Activated T-helper 1 cell treated with anti-CD3 and anti-CD28 coated beads, Interleukin-12 subunit alpha, Interleukin-12 subunit beta, Interleukin-2, Interleukin-4 antibody, amounts not matched to agents 30 ng/mL and 10 ng/mL and 1 ng/mL, durations not matched to agents 14 hours and 24 hours and 36 hours (primary cell): ENCODE measurements at regions not wholly inside any gene's neighbourhood (a gene's known extent, or its start where the extent isn't known, plus 50 kb on each side); places are given as distances from the start of the nearest gene placed in this dataset.

Source experiments
- DNase-seq: peaks from one replicate; pipeline ENCODE4 v3.0.0; 2021; ENCODE audit warnings: low spot score
- H3K27ac Mint-ChIP-seq: one replicate; pipeline ENCODE4 v1.8.0; 2021; ENCODE audit warnings: mild to moderate bottlenecking, mixed read lengths
- H3K27me3 Mint-ChIP-seq: one replicate; pipeline ENCODE4 v1.8.0; 2022; ENCODE audit warnings: mild to moderate bottlenecking, moderate library complexity, mixed read lengths; ENCODE audit not compliant: insufficient read depth
- H3K36me3 Mint-ChIP-seq: one replicate; pipeline ENCODE4 v1.8.0; 2021; ENCODE audit warnings: low read depth, mixed read lengths
- H3K4me1 Mint-ChIP-seq: one replicate; pipeline ENCODE4 v1.8.0; 2021; ENCODE audit warnings: low read depth, mixed read lengths
- H3K4me3 Mint-ChIP-seq: one replicate; pipeline ENCODE4 v1.8.0; 2021; ENCODE audit warnings: mild to moderate bottlenecking, moderate library complexity, mixed read lengths
- H3K9me3 Mint-ChIP-seq: one replicate; pipeline ENCODE4 v1.8.0; 2021; ENCODE audit warnings: mixed read lengths
- intact Hi-C: fragments of 100-400 bp; cut with micrococcal nuclease; formaldehyde crosslinking; loops from one replicate; pipeline ENCODE4 v1.15.1; 2024

DNA sequence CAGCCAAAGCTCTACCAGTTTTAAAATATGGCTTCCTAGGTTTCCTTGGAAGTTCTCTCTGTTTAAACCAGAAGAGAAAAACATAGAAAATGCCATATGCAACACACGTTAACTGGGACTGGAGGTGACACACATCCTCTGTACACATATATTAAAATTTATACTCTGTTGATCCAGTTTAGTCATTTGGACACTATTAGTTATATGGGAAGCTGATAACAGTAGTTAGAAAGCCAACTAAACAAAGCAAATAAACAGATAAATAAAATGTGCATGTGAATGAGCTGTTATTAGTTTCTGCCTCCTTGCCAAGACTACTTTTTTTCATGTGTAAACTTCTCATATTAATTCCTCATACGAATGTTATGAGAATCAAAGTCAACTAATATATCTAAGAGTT is 1249.2 kb upstream of the CDH6 start:
- Mint-ChIP-seq H3K27ac (no peak overlapping the region), H3K4me3 (no peak overlapping the region), H3K27me3 (no peaks in the 10 kb centered on the region), H3K9me3 (peaks cover 3% of the 10 kb centered on the region), H3K4me1 (no peaks in the 10 kb centered on the region), H3K36me3 (no peaks in the 10 kb centered on the region)
- DNase-seq = no peak
- intact Hi-C loops = no loop called here

DNA sequence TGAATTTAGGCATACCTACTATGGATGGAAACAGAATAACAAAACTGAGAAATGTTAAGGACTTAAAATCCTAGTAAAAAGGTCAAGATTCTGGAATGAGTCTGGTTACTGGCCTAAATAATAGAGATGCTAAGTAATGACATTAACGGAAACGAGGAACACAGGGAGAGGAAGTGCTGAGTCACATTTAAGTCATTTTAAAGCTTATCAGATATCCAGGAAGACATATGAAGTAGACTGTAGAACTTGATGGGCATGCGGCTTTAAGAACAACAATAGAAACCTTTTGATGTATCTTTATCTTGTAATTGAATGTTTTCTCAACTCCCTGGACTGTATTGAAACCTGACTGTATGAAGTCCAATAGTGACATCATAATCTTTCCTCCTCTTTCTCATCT is 1251.4 kb upstream of the CDH6 start:
- H3K4me3 Mint-ChIP-seq = no peak overlapping the region
- H3K4me1 Mint-ChIP-seq = no peaks in the 10 kb centered on the region
- no peaks in the 10 kb centered on the region for H3K27me3 Mint-ChIP-seq
- no peak overlapping the region for H3K27ac Mint-ChIP-seq
- H3K9me3 Mint-ChIP-seq = peaks cover 3% of the 10 kb centered on the region
- DNase-seq = no peak
- intact Hi-C loops = no loop called here
- H3K36me3 Mint-ChIP-seq = no peaks in the 10 kb centered on the region

DNA sequence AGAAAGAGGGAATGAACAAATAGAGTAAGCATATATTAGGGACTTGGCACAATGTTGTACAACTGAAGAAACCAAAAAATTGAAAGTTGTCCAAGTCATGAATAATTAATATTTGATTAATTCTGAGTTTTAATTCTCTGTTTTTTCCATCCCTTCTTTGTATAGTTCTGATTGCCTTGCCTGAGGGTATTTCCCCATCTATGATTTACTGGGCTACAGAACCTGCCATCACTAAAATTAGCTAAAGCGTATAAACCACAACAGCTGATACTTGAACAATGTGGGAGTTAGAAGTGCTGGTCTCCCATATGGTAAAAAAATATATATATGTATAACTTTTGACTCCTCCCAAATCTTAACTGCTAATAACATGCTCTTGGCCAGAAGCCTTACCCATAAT is 1253.5 kb upstream of the CDH6 start:
- Mint-ChIP-seq H3K4me1 (no peaks in the 10 kb centered on the region), H3K27ac (no peak overlapping the region), H3K36me3 (no peaks in the 10 kb centered on the region), H3K27me3 (no peaks in the 10 kb centered on the region), H3K4me3 (no peak overlapping the region), H3K9me3 (peaks cover 3% of the 10 kb centered on the region)
- DNase-seq = no peak
- intact Hi-C loops = no loop called here

DNA sequence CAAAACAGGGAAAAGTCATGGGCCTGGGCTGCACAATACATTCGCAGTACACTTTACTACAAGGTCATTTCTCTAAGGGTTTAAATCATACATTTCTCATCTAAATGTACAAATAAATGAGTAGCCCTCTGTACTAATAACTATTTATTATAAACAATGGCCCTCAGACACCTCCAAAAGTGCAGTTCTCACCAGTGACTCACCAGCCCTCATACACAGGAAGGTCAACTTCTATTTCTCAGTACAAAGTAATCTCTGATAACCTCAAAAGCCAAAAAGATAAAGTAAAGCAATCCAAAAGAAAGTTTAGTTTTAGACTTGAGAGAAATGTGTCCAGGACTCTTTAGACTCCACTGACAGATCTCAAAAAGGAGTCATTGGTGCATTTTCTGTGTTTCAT is 1258.1 kb upstream of the CDH6 start:
- Mint-ChIP-seq H3K4me3 (no peak overlapping the region), H3K36me3 (no peaks in the 10 kb centered on the region), H3K27ac (no peak overlapping the region), H3K4me1 (no peaks in the 10 kb centered on the region), H3K27me3 (no peaks in the 10 kb centered on the region), H3K9me3 (peaks cover 3% of the 10 kb centered on the region)
- no peak for DNase-seq
- intact Hi-C loops = no loop called here

DNA sequence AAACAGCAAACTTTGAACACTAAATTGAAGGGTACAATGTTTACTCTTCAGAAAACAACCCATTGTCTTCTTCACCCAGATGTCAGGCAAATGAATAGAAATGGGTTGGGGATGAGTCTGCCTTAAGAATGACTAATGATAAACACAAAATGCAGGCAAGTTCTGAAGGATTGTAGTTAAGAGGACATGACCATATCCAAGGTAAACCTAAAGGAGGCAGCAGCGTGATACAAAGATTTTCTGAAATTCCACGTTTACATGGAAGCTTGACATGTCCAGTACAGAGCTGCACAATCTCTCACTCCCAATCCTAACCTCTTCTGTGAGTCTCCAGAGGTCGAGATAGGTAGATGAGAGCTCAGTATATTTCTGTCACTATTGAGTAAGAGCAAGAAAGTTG is 1263.2 kb upstream of the CDH6 start:
- H3K4me3 Mint-ChIP-seq = no peak overlapping the region
- no peaks in the 10 kb centered on the region for H3K36me3 Mint-ChIP-seq
- peaks cover 8% of the 10 kb centered on the region for H3K9me3 Mint-ChIP-seq
- no peak for DNase-seq
- H3K4me1 Mint-ChIP-seq = no peaks in the 10 kb centered on the region
- H3K27ac Mint-ChIP-seq = no peak overlapping the region
- intact Hi-C loops = no loop called here
- no peaks in the 10 kb centered on the region for H3K27me3 Mint-ChIP-seq

DNA sequence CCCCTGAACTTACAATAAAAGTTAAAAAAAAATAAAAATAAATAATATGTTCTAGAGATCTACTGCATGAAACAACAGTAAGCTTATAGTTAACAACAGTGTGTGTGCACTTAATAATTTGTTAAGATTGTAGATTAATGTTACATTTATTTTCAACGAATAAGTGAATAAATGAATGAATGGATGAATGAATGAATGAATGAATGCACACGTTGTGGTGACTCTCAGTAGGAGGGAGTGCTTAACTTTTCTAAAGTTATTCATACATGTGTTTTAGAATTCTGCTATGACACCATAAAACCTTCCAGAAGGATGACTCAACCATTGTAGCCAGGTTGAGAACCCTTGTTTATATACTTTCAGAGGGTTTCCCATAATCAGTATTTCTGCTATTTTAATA is 1269.4 kb upstream of the CDH6 start:
- H3K4me1 Mint-ChIP-seq = no peaks in the 10 kb centered on the region

DNA sequence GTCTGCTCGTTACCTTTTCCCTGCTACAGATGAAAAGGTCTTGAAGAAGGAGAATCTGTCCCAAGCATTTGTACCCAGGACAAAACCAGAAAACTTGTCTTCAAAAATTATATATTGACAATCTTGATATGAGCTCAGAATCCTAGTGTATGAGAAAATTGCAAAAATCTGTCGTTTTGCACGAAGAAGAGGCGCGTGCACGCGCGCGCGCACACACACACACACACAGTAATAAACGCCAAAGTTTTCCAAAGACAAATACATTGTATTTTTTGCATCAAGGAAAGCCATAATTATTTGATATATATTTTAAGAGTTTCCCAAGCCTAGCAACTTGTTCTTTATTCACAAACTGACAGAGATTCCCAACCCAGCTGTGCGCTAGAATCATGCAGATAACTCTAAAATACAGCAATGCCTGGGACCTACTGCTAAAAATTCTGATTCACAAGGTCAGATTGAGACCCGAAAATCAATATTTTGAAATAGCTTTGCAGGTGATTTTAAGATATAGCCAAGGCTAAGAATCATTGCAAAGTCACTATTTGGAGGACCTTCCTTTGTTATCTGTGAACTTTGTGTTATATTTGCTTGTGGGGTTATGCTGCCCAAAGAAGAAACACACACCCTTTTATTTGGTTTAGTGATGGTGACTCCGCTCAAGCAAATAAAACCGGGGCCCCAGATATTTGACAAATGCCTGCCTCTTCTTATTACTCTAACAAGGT is 1287.7 kb upstream of the CDH6 start:
- Mint-ChIP-seq H3K4me3 (no peak overlapping the region), H3K9me3 (peaks cover 8% of the 10 kb centered on the region)
- intact Hi-C loops = no loop called here

More for the DNA sequence above, 1269.4 kb upstream of the CDH6 start:
- intact Hi-C loops = no loop called here
- H3K4me3 Mint-ChIP-seq = no peak overlapping the region
- no peaks in the 10 kb centered on the region for H3K36me3 Mint-ChIP-seq
- no peak overlapping the region for H3K27ac Mint-ChIP-seq
- DNase-seq = no peak
- H3K9me3 Mint-ChIP-seq = peaks cover 8% of the 10 kb centered on the region
- H3K27me3 Mint-ChIP-seq = no peaks in the 10 kb centered on the region

DNA sequence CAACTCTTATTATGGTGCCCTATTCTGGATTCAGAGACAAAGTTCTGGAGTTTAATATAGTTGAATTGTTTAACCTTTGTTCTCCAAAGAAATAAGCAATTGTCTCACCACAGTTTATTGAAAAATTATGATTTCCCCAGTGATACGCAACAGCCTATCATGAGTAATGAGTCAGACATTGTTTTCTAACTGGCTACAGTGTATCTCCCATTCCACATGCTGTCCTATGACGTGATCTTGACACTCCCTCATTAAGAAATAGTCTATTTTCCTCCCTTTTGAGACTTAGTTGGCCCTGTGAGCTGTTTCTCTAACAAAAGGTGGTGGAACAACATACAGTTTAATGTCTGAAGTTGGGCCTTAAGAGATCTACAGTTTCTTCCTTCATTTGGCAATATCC is 1290.6 kb upstream of the CDH6 start:
- H3K27me3 Mint-ChIP-seq = no peaks in the 10 kb centered on the region
- intact Hi-C loops = no loop called here
- peaks cover 10% of the 10 kb centered on the region for H3K9me3 Mint-ChIP-seq
- H3K36me3 Mint-ChIP-seq = no peaks in the 10 kb centered on the region
- no peak overlapping the region for H3K27ac Mint-ChIP-seq
- H3K4me3 Mint-ChIP-seq = no peak overlapping the region
- no peaks in the 10 kb centered on the region for H3K4me1 Mint-ChIP-seq
- DNase-seq = no peak

More for the DNA sequence above, 1287.7 kb upstream of the CDH6 start:
- no peak overlapping the region for H3K27ac Mint-ChIP-seq
- DNase-seq = no peak
- H3K36me3 Mint-ChIP-seq = no peaks in the 10 kb centered on the region
- no peaks in the 10 kb centered on the region for H3K4me1 Mint-ChIP-seq
- H3K27me3 Mint-ChIP-seq = no peaks in the 10 kb centered on the region

DNA sequence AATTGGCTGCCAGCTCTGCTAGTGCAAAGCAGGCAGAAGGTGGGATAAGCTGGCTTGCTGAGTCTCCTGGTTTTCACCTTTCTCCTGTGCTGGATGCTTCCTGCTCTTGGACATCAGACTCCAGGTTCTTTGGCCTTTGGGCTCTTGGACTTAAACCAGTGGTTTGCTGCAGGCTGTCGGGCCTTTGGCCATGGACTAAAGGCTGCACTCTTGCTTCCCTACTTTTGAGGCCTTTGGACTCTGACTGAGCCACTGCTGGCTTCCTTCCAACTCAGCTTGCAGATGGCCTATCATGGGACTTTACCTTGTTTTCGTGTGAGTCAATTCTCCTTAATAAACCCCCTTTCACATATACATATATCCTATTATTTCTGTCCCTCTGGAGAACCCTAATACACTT is 1293.9 kb upstream of the CDH6 start:
- Mint-ChIP-seq H3K4me1 (no peaks in the 10 kb centered on the region), H3K4me3 (no peak overlapping the region), H3K27ac (no peak overlapping the region), H3K9me3 (peaks cover 15% of the 10 kb centered on the region), H3K27me3 (no peaks in the 10 kb centered on the region), H3K36me3 (no peaks in the 10 kb centered on the region)
- intact Hi-C loops = no loop called here
- DNase-seq = no peak

DNA sequence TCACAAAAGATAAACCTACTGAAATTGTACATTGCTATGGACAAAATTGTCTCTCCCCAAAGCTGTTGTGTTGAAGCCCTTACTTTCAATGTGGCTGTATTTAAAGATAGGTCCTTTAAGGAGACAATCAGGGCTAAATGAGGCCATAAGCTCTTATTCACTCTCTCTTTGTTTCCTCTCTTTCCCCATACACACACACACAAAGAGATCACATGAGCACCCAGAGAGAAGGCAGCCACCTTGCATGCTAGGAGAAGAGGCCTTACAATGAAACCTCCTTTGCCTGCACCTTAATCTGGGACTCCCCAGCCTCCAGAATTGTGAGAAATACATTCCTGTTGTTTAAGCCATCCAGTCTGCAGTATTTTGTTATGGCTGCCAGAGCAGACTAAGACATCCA is 1295.6 kb upstream of the CDH6 start:
- Mint-ChIP-seq H3K4me1 (no peaks in the 10 kb centered on the region), H3K27ac (no peak overlapping the region)
- intact Hi-C loops = no loop called here

DNA sequence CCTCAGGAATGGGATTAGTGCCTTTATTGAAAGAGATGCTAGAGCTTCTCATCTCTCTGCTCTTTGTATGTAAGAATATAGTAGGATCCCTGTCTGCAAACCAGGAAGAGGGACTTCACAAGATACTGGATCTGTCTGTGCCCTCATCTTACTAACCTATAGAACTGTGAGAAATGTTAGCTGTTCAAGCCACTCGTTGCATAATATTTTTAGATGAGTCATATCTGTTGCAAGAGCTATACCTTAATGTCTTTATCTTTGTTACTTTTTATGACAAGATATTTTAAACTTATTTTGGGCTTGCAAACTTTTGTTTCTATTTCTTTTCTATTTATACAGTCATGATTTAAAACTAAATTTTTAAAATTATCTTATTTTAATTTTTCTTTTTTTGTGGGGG is 1296.8 kb upstream of the CDH6 start:
- no peak overlapping the region for H3K27ac Mint-ChIP-seq
- no peak overlapping the region for H3K4me3 Mint-ChIP-seq
- H3K27me3 Mint-ChIP-seq = no peaks in the 10 kb centered on the region
- intact Hi-C loops = no loop called here
- H3K36me3 Mint-ChIP-seq = no peaks in the 10 kb centered on the region
- H3K4me1 Mint-ChIP-seq = no peaks in the 10 kb centered on the region
- no peak for DNase-seq
- H3K9me3 Mint-ChIP-seq = peaks cover 22% of the 10 kb centered on the region

More for the DNA sequence above, 1295.6 kb upstream of the CDH6 start:
- peaks cover 20% of the 10 kb centered on the region for H3K9me3 Mint-ChIP-seq
- H3K27me3 Mint-ChIP-seq = no peaks in the 10 kb centered on the region
- no peaks in the 10 kb centered on the region for H3K36me3 Mint-ChIP-seq
- DNase-seq = no peak
- H3K4me3 Mint-ChIP-seq = no peak overlapping the region

DNA sequence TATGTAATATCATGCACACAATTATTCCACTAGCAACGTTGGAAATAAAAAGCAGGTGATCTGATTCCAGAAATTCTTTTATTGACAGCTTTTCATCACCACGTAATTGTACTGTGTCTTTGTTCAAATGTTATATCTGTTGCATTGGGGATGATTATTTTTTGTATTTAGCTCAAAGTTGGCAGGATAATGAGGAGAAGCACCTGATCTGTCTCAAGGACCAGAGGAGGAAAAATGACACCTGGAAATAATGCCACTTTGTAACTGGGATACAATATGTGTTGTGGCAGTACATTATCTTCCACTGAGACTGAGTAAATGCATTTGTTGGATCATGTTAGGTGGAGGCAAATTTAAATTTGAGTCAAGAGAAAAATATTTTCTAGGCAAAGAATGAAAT is 1298.8 kb upstream of the CDH6 start:
- no peak overlapping the region for H3K27ac Mint-ChIP-seq
- H3K27me3 Mint-ChIP-seq = no peaks in the 10 kb centered on the region
- intact Hi-C loops = no loop called here
- H3K4me1 Mint-ChIP-seq = no peaks in the 10 kb centered on the region
- H3K9me3 Mint-ChIP-seq = peaks cover 22% of the 10 kb centered on the region
- DNase-seq = no peak
- no peak overlapping the region for H3K4me3 Mint-ChIP-seq
- H3K36me3 Mint-ChIP-seq = no peaks in the 10 kb centered on the region

DNA sequence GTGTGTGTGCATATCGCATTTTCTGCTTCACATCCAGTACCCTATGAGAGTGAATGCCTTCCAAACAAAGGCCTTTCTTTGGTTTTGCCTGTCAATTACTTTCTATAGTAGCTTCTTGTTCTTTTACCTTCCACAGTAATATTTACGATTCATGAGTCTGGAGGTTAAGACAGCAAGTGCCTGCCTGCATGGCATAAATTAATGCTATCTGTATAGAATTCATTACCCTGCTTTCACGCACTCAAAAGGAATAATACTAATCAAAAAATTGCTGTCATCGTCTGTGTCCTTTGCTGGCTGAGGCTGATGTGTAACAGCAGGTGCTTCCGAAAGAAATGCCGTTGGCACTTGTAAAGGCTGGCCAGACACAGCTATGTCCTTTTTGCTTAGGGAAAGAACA is 1304.4 kb upstream of the CDH6 start:
- Mint-ChIP-seq H3K4me1 (no peaks in the 10 kb centered on the region), H3K9me3 (peaks cover 6% of the 10 kb centered on the region), H3K27ac (no peak overlapping the region), H3K27me3 (no peaks in the 10 kb centered on the region), H3K36me3 (no peaks in the 10 kb centered on the region), H3K4me3 (no peak overlapping the region)
- no peak for DNase-seq
- intact Hi-C loops = no loop called here

DNA sequence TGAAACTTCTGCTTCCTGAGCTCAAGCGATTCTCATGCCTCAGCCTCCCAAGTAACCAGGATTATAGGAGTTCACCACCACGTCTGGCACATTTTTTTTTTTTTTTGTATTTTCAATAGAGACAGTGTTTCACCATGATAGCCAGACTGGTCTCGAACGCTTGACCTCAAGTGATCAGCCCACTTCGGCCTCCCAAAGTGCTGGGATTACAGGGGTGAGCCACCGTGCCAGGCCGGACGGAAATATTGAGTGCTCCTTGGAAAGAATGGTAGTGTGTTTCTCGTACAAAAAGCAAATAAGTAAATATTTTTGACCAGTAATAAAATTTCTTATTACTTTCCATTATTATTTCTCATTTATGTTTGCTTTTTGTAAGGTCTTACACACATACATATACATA is 1307.9 kb upstream of the CDH6 start:
- no peak for DNase-seq
- Mint-ChIP-seq H3K4me3 (no peak overlapping the region), H3K27me3 (no peaks in the 10 kb centered on the region), H3K9me3 (peaks cover 11% of the 10 kb centered on the region), H3K27ac (no peak overlapping the region), H3K36me3 (no peaks in the 10 kb centered on the region), H3K4me1 (no peaks in the 10 kb centered on the region)
- intact Hi-C loops = no loop called here
